ENCODE measurements at regions not wholly inside any gene's neighbourhood (a gene's known extent, or its start where the extent isn't known, plus 50 kb on each side); places are given as distances from the start of the nearest gene placed in this dataset.

DNA sequence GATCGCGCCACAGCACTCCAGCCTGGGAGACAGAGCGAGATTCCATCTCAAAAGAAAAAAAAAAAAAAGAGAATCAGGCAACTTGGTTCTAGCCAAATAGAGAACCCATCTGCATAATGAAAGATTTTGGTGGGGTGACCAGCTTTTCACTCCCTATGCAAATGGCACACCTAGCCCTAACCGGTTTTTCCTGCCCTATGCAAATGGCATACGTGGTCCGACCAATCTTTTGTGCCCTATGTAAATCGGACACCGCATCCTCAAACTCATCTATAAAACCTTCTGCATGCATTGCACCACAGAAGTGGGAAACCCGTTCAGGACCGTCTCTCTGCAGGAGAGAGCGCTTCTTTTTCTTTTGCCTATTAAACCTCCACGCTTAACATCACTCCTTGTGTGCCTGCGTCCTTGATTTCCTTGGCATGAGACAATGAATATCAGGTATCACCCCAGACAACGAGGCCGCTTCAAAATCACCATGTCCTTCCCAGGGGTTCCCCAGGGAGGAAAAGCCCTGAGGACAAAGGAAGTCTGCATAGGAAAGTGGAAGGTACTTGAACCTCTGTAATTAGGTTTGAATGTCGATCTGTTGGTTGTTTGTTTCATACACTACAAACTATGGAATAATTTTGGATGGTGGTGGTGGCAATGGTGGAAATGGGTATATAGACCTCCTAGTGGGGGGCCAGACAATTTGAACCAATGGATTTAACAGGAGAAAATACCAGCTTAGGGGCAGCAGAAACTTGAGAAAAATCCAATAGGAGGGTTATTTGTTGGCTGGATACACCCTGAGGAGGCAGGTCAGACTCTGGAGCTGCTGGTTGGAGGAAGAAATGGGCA, 396.2 kb downstream of the TYW1 start:
- TF ChIP-seq, protein P1, sequence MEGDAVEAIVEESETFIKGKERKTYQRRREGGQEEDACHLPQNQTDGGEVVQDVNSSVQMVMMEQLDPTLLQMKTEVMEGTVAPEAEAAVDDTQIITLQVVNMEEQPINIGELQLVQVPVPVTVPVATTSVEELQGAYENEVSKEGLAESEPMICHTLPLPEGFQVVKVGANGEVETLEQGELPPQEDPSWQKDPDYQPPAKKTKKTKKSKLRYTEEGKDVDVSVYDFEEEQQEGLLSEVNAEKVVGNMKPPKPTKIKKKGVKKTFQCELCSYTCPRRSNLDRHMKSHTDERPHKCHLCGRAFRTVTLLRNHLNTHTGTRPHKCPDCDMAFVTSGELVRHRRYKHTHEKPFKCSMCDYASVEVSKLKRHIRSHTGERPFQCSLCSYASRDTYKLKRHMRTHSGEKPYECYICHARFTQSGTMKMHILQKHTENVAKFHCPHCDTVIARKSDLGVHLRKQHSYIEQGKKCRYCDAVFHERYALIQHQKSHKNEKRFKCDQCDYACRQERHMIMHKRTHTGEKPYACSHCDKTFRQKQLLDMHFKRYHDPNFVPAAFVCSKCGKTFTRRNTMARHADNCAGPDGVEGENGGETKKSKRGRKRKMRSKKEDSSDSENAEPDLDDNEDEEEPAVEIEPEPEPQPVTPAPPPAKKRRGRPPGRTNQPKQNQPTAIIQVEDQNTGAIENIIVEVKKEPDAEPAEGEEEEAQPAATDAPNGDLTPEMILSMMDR (IDR thresholded peaks at IDR 0.05; ENCODE audit: low read depth, low read length, missing control alignments): no peak
- Histone ChIP-seq H3K27ac (no peak overlapping the region), H3K36me3 (replicated peaks) (no peaks in the 10 kb centered on the region), H3K27me3 (replicated peaks) (no peaks in the 10 kb centered on the region), H3K4me3 (ENCODE audit: low read depth, low read length) (no peak overlapping the region)
- DNase-seq: no peak
- in situ Hi-C loops (cut with HindIII; ENCODE audit: low pct_ligation_motif_present, low sequenced_read_pairs): no loop called here

DNA sequence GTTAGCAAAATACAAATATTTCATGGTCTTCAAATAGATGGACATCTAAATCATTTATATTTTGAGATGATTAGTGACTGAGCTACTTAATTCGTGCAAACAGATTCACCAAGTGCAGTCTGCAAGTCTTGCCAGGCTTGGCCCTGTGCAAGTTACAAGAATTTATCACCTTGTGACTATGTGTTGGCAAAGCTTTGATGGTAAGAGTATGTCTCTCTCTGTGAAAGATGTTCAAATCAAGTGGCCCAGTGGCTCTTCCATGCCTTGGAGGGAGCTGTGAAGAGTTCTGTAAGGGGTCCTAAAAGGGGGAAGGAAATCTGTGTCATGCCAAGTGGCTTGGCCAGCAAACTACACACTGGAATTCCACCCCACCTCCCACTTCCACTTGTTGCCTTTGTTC, 397.3 kb downstream of the TYW1 start:
- in situ Hi-C loops (cut with HindIII; ENCODE audit: low pct_ligation_motif_present, low sequenced_read_pairs): no loop called here
- H3K4me3 ChIP-seq (ENCODE audit: low read depth, low read length): no peak overlapping the region
- H3K27ac ChIP-seq: no peak overlapping the region
- H3K27me3 ChIP-seq (replicated peaks): no peaks in the 10 kb centered on the region
- no peaks in the 10 kb centered on the region for H3K36me3 ChIP-seq (replicated peaks)
- TF ChIP-seq, protein P1 (IDR thresholded peaks at IDR 0.05; ENCODE audit: low read depth, low read length, missing control alignments): no peak
- DNase-seq: no peak

DNA sequence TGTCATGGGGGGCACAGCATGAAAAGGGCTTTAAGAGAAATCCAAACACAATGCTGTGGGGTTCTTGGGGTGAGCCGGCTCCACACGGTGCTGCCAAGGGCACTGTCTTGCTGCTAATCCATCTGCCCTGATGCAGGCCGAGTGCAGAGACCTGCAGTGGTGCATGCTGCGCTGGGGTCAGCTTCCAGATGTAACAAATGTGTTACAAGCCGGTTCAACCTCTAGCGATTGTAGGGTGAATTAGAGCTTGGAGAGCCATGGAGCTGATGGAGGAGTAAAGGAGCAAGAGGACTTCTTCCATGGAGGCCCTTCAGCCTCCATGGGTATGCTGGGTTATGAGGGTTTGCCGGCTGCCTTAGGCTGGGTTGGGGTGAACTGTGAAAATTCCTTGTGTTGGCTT, 402.3 kb downstream of the TYW1 start:
- no peak for DNase-seq
- H3K36me3 ChIP-seq (replicated peaks): no peaks in the 10 kb centered on the region
- H3K4me3 ChIP-seq (ENCODE audit: low read depth, low read length): no peak overlapping the region
- TF ChIP-seq, protein P1 (IDR thresholded peaks at IDR 0.05; ENCODE audit: low read depth, low read length, missing control alignments): no peak
- H3K27me3 ChIP-seq (replicated peaks): no peaks in the 10 kb centered on the region
- no peak overlapping the region for H3K27ac ChIP-seq
- in situ Hi-C loops (cut with HindIII; ENCODE audit: low pct_ligation_motif_present, low sequenced_read_pairs): no loop called here

DNA sequence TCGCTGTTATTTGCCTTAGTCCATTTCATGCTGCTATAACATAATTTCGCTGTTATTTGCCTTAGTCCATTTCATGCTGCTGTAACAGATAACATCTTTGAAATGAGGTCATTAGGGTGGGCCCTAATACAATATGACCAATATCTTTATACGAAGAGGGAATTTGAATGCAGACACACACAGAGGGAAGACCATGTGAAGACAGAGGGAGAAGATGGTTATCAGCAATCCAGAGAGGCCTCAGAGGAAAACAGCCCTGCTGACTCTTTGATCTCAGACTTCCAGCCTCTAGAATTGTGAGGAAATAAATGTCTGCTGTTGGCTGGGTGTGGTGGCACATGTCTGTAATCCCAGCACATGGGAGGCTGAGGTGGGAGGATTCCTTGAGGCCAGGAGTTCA, 404.9 kb downstream of the TYW1 start:
- no peak overlapping the region for H3K4me3 ChIP-seq (ENCODE audit: low read depth, low read length)
- H3K27ac ChIP-seq: no peak overlapping the region
- no peaks in the 10 kb centered on the region for H3K36me3 ChIP-seq (replicated peaks)
- in situ Hi-C loops (cut with HindIII; ENCODE audit: low pct_ligation_motif_present, low sequenced_read_pairs): no loop called here
- TF ChIP-seq, protein P1 (IDR thresholded peaks at IDR 0.05; ENCODE audit: low read depth, low read length, missing control alignments): no peak
- no peaks in the 10 kb centered on the region for H3K27me3 ChIP-seq (replicated peaks)
- DNase-seq: no peak

DNA sequence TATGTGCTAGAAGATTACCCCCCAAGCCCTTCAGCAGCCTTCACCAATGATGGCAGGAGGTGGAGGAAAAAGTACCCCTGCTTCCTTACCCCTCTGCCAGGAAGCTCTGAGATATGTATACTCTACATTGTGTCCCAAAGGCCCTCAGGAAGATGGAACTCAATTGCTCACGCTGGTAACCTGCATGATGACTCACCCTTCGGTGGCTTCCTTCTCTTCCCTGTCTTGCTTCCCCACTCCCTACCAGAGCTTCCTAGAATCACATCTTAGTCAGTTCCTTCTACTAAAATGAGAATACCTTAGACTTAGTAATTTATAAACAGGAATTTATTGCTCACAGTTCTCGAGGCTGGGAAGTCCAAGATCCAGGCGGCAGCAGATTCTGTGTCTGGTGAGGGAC, 405.6 kb downstream of the TYW1 start:
- TF ChIP-seq, protein P1 (IDR thresholded peaks at IDR 0.05; ENCODE audit: low read depth, low read length, missing control alignments): no peak
- Histone ChIP-seq H3K27ac (no peak overlapping the region), H3K36me3 (replicated peaks) (no peaks in the 10 kb centered on the region), H3K27me3 (replicated peaks) (no peaks in the 10 kb centered on the region), H3K4me3 (ENCODE audit: low read depth, low read length) (no peak overlapping the region)
- in situ Hi-C loops (cut with HindIII; ENCODE audit: low pct_ligation_motif_present, low sequenced_read_pairs): no loop called here
- DNase-seq: no peak

DNA sequence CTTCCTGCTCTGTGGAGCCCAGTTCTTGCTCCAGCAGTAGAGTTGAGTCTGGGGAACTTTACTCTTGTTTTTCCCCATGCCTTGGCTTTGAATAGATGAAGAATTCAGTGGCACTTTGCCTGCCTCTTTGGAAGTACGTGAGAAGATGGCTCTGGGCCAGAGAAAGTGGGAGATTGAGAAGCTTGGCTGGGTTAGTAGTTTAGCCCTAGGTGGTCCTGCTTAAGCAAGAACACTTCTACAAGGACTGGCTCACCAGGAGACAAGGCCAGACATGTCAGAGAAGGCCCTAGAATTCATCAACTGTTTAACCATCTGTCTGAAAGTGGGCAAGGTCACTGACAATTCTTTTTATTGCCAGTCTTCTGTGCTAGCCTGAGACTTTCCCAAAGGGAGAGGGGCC, 410.3 kb downstream of the TYW1 start:
- Histone ChIP-seq H3K27me3 (replicated peaks) (no peaks in the 10 kb centered on the region), H3K36me3 (replicated peaks) (no peaks in the 10 kb centered on the region), H3K27ac (no peak overlapping the region), H3K4me3 (ENCODE audit: low read depth, low read length) (no peak overlapping the region)
- DNase-seq: no peak
- TF ChIP-seq, protein P1 (IDR thresholded peaks at IDR 0.05; ENCODE audit: low read depth, low read length, missing control alignments): no peak
- in situ Hi-C loops (cut with HindIII; ENCODE audit: low pct_ligation_motif_present, low sequenced_read_pairs): no loop called here
